ENCODE measurements at regions not wholly inside any gene's neighbourhood (a gene's known extent, or its start where the extent isn't known, plus 50 kb on each side); places are given as distances from the start of the nearest gene placed in this dataset.

DNA sequence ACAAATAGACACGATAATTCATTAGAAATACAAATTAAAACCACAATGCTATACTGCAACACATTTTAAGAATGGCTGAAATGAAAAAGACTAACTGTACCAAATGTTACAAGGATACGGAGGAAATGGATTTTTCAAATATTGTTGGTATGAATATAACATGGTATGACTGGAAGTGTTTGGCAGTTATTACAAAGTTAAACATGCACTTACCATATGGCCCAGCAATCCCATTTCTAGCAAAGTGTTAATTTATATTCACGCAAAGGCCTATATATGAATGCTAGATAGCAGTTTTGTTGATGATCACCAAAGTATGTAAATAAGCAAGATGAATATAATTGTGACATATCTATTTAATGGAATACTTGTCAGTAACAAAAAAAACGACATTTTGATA lies 497.8 kb upstream of the FSIP2 start:
- ATAC-seq (ENCODE audit: insufficient number of reproducible peaks, low FRiP score, low read depth) = no peak
- TF ChIP-seq, protein P1, sequence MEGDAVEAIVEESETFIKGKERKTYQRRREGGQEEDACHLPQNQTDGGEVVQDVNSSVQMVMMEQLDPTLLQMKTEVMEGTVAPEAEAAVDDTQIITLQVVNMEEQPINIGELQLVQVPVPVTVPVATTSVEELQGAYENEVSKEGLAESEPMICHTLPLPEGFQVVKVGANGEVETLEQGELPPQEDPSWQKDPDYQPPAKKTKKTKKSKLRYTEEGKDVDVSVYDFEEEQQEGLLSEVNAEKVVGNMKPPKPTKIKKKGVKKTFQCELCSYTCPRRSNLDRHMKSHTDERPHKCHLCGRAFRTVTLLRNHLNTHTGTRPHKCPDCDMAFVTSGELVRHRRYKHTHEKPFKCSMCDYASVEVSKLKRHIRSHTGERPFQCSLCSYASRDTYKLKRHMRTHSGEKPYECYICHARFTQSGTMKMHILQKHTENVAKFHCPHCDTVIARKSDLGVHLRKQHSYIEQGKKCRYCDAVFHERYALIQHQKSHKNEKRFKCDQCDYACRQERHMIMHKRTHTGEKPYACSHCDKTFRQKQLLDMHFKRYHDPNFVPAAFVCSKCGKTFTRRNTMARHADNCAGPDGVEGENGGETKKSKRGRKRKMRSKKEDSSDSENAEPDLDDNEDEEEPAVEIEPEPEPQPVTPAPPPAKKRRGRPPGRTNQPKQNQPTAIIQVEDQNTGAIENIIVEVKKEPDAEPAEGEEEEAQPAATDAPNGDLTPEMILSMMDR (IDR thresholded peaks at IDR 0.05) = no peak
- no peaks in the 10 kb centered on the region for H3K36me3 ChIP-seq
- no peak overlapping the region for H3K27ac ChIP-seq
- no peak overlapping the region for H3K4me3 ChIP-seq
- no peaks in the 10 kb centered on the region for H3K27me3 ChIP-seq (replicated peaks; ENCODE audit: insufficient read depth)
- peaks cover 3% of the 10 kb centered on the region for H3K9me3 ChIP-seq
- DNase-seq (ENCODE audit: low spot score) = no peak
- H3K4me1 ChIP-seq (ENCODE audit: control insufficient read depth in 1 of 2, low read depth in 2 of 2) = no peaks in the 10 kb centered on the region

DNA sequence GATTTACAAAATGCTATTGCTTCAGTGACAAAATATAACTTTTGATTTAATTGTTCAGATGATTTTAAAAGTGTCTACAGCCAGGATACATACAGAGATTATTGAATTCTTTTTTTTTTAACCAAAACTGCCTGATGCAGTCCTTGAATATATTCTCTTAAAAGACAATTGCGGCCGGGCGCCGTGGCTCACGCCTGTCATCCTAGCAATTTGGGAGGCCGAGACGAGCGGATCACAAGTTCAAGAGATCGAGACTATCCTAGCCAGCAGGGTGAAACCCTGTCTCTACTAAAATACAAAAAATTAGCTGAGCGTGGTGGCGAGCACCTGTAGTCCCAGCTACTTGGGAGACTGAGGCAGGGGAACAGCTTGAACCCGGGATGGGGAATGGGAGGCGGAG lies 497.0 kb upstream of the FSIP2 start:
- peaks cover 3% of the 10 kb centered on the region for H3K9me3 ChIP-seq
- no peaks in the 10 kb centered on the region for H3K27me3 ChIP-seq (replicated peaks; ENCODE audit: insufficient read depth)
- ATAC-seq (ENCODE audit: insufficient number of reproducible peaks, low FRiP score, low read depth) (no peak), DNase-seq (ENCODE audit: low spot score) (no peak)
- H3K4me1 ChIP-seq (ENCODE audit: control insufficient read depth in 1 of 2, low read depth in 2 of 2) = no peaks in the 10 kb centered on the region
- no peaks in the 10 kb centered on the region for H3K36me3 ChIP-seq
- TF ChIP-seq, protein P1 (IDR thresholded peaks at IDR 0.05) = no peak
- no peak overlapping the region for H3K27ac ChIP-seq
- no peak overlapping the region for H3K4me3 ChIP-seq

DNA sequence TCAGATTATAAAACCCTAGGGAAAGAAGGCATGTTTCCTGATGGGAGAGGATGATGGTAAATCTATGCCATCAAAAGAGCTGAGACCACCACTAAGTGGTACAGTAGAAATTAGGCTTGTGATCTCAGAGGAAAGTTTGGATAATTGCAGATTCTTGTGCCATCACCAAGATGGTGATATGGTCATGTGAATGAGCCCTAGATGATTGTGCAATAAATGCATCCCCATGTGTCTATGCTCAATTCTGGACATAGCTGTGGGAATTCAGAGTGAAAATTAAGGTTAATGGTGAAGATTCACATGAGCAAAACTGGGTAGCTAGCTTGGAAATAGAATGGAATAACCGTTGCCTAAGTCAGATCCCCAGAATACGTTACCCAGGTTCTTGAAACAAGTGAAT lies 496.1 kb upstream of the FSIP2 start:
- no peaks in the 10 kb centered on the region for H3K9me3 ChIP-seq
- no peak overlapping the region for H3K4me3 ChIP-seq
- H3K36me3 ChIP-seq = no peaks in the 10 kb centered on the region
- ATAC-seq (ENCODE audit: insufficient number of reproducible peaks, low FRiP score, low read depth) = no peak
- H3K27ac ChIP-seq = no peak overlapping the region
- DNase-seq (ENCODE audit: low spot score) = no peak
- H3K4me1 ChIP-seq (ENCODE audit: control insufficient read depth in 1 of 2, low read depth in 2 of 2) = no peaks in the 10 kb centered on the region
- TF ChIP-seq, protein P1 (IDR thresholded peaks at IDR 0.05) = no peak
- H3K27me3 ChIP-seq (replicated peaks; ENCODE audit: insufficient read depth) = no peaks in the 10 kb centered on the region

DNA sequence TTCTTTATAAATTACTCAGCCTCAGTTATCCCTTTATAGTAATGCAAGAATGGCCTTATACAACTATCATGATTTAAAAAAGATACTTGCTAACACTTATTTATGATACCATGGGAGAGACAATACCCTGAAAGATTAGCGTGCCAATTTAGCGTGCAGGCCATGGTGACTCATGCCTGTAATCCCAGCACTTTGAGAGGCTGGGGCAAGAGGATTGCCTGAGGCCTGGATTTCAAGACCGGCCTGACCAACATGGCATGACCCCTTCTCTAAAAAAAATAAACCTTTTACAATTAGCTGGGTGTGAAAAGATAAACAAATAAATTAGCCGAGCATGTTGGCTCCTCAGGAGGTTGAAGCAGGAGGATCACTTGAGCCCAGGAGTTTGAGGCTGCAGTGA lies 493.4 kb upstream of the FSIP2 start:
- ATAC-seq (ENCODE audit: insufficient number of reproducible peaks, low FRiP score, low read depth) = no peak
- no peaks in the 10 kb centered on the region for H3K4me1 ChIP-seq (ENCODE audit: control insufficient read depth in 1 of 2, low read depth in 2 of 2)
- no peak overlapping the region for H3K27ac ChIP-seq
- TF ChIP-seq, protein P1 (IDR thresholded peaks at IDR 0.05) = no peak
- no peak for DNase-seq (ENCODE audit: low spot score)
- no peaks in the 10 kb centered on the region for H3K36me3 ChIP-seq
- H3K9me3 ChIP-seq = no peaks in the 10 kb centered on the region
- no peak overlapping the region for H3K4me3 ChIP-seq
- no peaks in the 10 kb centered on the region for H3K27me3 ChIP-seq (replicated peaks; ENCODE audit: insufficient read depth)

DNA sequence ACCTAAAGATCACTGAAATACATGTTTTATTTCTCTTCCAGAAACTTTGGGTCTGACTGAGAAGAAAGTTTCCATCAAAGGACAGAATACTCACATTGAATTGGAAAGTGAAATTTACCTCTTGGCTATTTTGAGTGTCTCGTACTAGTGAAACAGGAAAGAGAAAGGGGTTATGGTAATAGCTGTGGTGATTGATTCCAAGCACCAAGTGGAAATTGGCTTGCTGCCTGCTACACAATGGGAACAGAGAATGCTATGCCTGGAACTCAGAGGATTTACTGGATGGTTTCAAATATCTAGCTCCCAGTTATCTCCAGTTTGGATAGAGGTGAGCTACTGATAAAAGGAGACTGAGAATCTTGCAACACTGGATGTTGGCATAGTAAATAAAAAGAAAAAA lies 492.8 kb upstream of the FSIP2 start:
- TF ChIP-seq, protein P1 (IDR thresholded peaks at IDR 0.05) = no peak
- H3K27ac ChIP-seq = no peak overlapping the region
- no peaks in the 10 kb centered on the region for H3K27me3 ChIP-seq (replicated peaks; ENCODE audit: insufficient read depth)
- no peaks in the 10 kb centered on the region for H3K4me1 ChIP-seq (ENCODE audit: control insufficient read depth in 1 of 2, low read depth in 2 of 2)
- no peak for DNase-seq (ENCODE audit: low spot score)
- no peaks in the 10 kb centered on the region for H3K36me3 ChIP-seq
- ATAC-seq (ENCODE audit: insufficient number of reproducible peaks, low FRiP score, low read depth) = no peak
- H3K9me3 ChIP-seq = no peaks in the 10 kb centered on the region
- H3K4me3 ChIP-seq = no peak overlapping the region
